ENCODE measurements at regions not wholly inside any gene's neighbourhood (a gene's known extent, or its start where the extent isn't known, plus 50 kb on each side); places are given as distances from the start of the nearest gene placed in this dataset.
A peak's percentile ranks its signal among the peaks of the same experiment; 100 is the strongest.

GRCh38 chr10:129074939-129075338, 392.1 kb upstream of the MGMT start:
- no peaks in the 10 kb centered on the region for H3K36me3 ChIP-seq (replicated peaks in 1 of 2; ENCODE audit: control insufficient read depth in 2 of 2, insufficient read depth in 2 of 2, low read length in 2 of 2)
- H2BK5ac ChIP-seq (ENCODE audit: low read length): no peak overlapping the region
- no peak overlapping the region for H4K91ac ChIP-seq (ENCODE audit: low read depth, low read length, poor library complexity)
- no peak overlapping the region for H2BK15ac ChIP-seq (ENCODE audit: low read length)
- no peaks in the 10 kb centered on the region for H3K4me1 ChIP-seq (ENCODE audit: control insufficient read depth in 2 of 2, insufficient read depth in 1 of 2, low read depth in 1 of 2, low read length in 2 of 2)
- H3K27ac ChIP-seq (replicated peaks; ENCODE audit: low read length): no peak overlapping the region
- no peak overlapping the region for H2AK5ac ChIP-seq (ENCODE audit: low read depth, low read length)
- H3K4me2 ChIP-seq (ENCODE audit: insufficient read depth, low read length, poor library complexity, severe bottlenecking): no peak overlapping the region
- WGBS, 2 donors (ENCODE audit: extremely low coverage in 2 of 2, insufficient read length in 2 of 2, insufficient replicate concordance in 1 of 2): no CpG with 5 or more reads among the region's 3 CpGs
- no peaks in the 10 kb centered on the region for H3K9me3 ChIP-seq (replicated peaks in 1 of 2; ENCODE audit: control insufficient read depth in 2 of 2, insufficient read depth in 1 of 2, low read depth in 1 of 2, low read length in 2 of 2)
- H3K27me3 ChIP-seq (ENCODE audit: control insufficient read depth in 3 of 3, insufficient read depth in 3 of 3, low read depth in 1 of 3, low read length in 3 of 3): no peaks in the 10 kb centered on the region
- H2BK120ac ChIP-seq (ENCODE audit: low read depth, low read length): no peak overlapping the region
- H3K18ac ChIP-seq (ENCODE audit: low read length): no peak overlapping the region
- H3K23ac ChIP-seq (ENCODE audit: low read depth, low read length, poor library complexity): no peak overlapping the region
- H3K14ac ChIP-seq (ENCODE audit: low read length): no peak overlapping the region
- H3K79me1 ChIP-seq (ENCODE audit: low read depth, low read length): no peaks in the 10 kb centered on the region
- H3K4me3 ChIP-seq (ENCODE audit: low read length in 2 of 2): no peak overlapping the region
- no peak for DNase-seq (ENCODE audit: low spot score)
- H4K8ac ChIP-seq (ENCODE audit: low read depth, low read length): no peak overlapping the region
- no peak overlapping the region for H2AFZ ChIP-seq (ENCODE audit: low read length)
- no peak overlapping the region for H3K9ac ChIP-seq (ENCODE audit: low read depth, low read length, poor library complexity)
- H2BK12ac ChIP-seq (ENCODE audit: low read length): no peak overlapping the region
- H3K4ac ChIP-seq (ENCODE audit: low read length): no peak overlapping the region

DNA sequence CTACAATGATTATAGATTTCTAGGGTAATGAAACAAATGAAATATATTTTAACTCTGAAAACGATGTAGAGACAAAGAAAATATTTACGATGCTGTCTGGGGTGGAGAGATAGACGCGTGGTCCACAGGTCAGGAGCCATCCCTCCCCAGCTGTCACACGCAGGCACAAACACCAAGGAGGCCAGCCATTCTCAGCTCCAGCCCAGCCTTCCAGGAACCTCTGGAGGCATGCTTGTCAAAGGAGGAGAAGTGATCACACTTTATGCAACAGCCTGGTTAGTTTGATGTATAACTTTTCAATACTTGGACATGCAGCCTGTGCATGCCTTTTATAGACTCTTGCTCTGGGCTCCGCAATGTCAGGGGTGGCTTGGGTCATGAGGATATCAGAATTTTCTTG, 391.5 kb upstream of the MGMT start:
- H3K23ac ChIP-seq (ENCODE audit: low read depth, low read length, poor library complexity): no peak overlapping the region
- no peak overlapping the region for H3K4ac ChIP-seq (ENCODE audit: low read length)
- H4K8ac ChIP-seq (ENCODE audit: low read depth, low read length): no peak overlapping the region
- H2AK5ac ChIP-seq (ENCODE audit: low read depth, low read length): no peak overlapping the region
- no peaks in the 10 kb centered on the region for H3K4me1 ChIP-seq (ENCODE audit: control insufficient read depth in 2 of 2, insufficient read depth in 1 of 2, low read depth in 1 of 2, low read length in 2 of 2)
- H2BK12ac ChIP-seq (ENCODE audit: low read length): no peak overlapping the region
- no peaks in the 10 kb centered on the region for H3K9me3 ChIP-seq (replicated peaks in 1 of 2; ENCODE audit: control insufficient read depth in 2 of 2, insufficient read depth in 1 of 2, low read depth in 1 of 2, low read length in 2 of 2)
- H3K79me1 ChIP-seq (ENCODE audit: low read depth, low read length): no peaks in the 10 kb centered on the region
- H3K27ac ChIP-seq (replicated peaks; ENCODE audit: low read length): no peak overlapping the region
- H3K27me3 ChIP-seq (ENCODE audit: control insufficient read depth in 3 of 3, insufficient read depth in 3 of 3, low read depth in 1 of 3, low read length in 3 of 3): no peaks in the 10 kb centered on the region
- WGBS, 2 donors (ENCODE audit: extremely low coverage in 2 of 2, insufficient read length in 2 of 2, insufficient replicate concordance in 1 of 2): no CpG with 5 or more reads among the region's 6 CpGs
- no peaks in the 10 kb centered on the region for H3K36me3 ChIP-seq (replicated peaks in 1 of 2; ENCODE audit: control insufficient read depth in 2 of 2, insufficient read depth in 2 of 2, low read length in 2 of 2)
- H3K14ac ChIP-seq (ENCODE audit: low read length): no peak overlapping the region
- no peak overlapping the region for H4K91ac ChIP-seq (ENCODE audit: low read depth, low read length, poor library complexity)
- H3K4me2 ChIP-seq (ENCODE audit: insufficient read depth, low read length, poor library complexity, severe bottlenecking): no peak overlapping the region
- no peak overlapping the region for H2BK15ac ChIP-seq (ENCODE audit: low read length)
- no peak overlapping the region for H2BK120ac ChIP-seq (ENCODE audit: low read depth, low read length)
- no peak overlapping the region for H2BK5ac ChIP-seq (ENCODE audit: low read length)
- H3K4me3 ChIP-seq (ENCODE audit: low read length in 2 of 2): no peak overlapping the region
- no peak overlapping the region for H3K18ac ChIP-seq (ENCODE audit: low read length)
- no peak for DNase-seq (ENCODE audit: low spot score)
- H2AFZ ChIP-seq (ENCODE audit: low read length): no peak overlapping the region
- H3K9ac ChIP-seq (ENCODE audit: low read depth, low read length, poor library complexity): no peak overlapping the region

- Histone ChIP-seq H2BK120ac (ENCODE audit: low read depth, low read length) (no peak overlapping the region), H2BK12ac (ENCODE audit: low read length) (no peak overlapping the region), H2BK15ac (ENCODE audit: low read length) (no peak overlapping the region), H3K4ac (ENCODE audit: low read length) (no peak overlapping the region), H2AK5ac (ENCODE audit: low read depth, low read length) (no peak overlapping the region), H3K14ac (ENCODE audit: low read length) (no peak overlapping the region), H3K27me3 (ENCODE audit: control insufficient read depth in 3 of 3, insufficient read depth in 3 of 3, low read depth in 1 of 3, low read length in 3 of 3) (no peaks in the 10 kb centered on the region), H4K8ac (ENCODE audit: low read depth, low read length) (no peak overlapping the region), H3K27ac (replicated peaks; ENCODE audit: low read length) (no peak overlapping the region), H3K9ac (ENCODE audit: low read depth, low read length, poor library complexity) (no peak overlapping the region), H3K79me1 (ENCODE audit: low read depth, low read length) (no peaks in the 10 kb centered on the region), H3K9me3 (replicated peaks in 1 of 2; ENCODE audit: control insufficient read depth in 2 of 2, insufficient read depth in 1 of 2, low read depth in 1 of 2, low read length in 2 of 2) (no peaks in the 10 kb centered on the region), H3K18ac (ENCODE audit: low read length) (no peak overlapping the region), H2AFZ (ENCODE audit: low read length) (no peak overlapping the region), H4K91ac (ENCODE audit: low read depth, low read length, poor library complexity) (peak overlapping the region; percentile 75), H3K36me3 (replicated peaks in 1 of 2; ENCODE audit: control insufficient read depth in 2 of 2, insufficient read depth in 2 of 2, low read length in 2 of 2) (no peaks in the 10 kb centered on the region), H3K4me2 (ENCODE audit: insufficient read depth, low read length, poor library complexity, severe bottlenecking) (no peak overlapping the region), H3K4me3 (ENCODE audit: low read length in 2 of 2) (no peak overlapping the region), H3K23ac (ENCODE audit: low read depth, low read length, poor library complexity) (no peak overlapping the region), H3K4me1 (ENCODE audit: control insufficient read depth in 2 of 2, insufficient read depth in 1 of 2, low read depth in 1 of 2, low read length in 2 of 2) (no peaks in the 10 kb centered on the region), H2BK5ac (ENCODE audit: low read length) (no peak overlapping the region)
- DNase-seq (ENCODE audit: low spot score): no peak
- WGBS, 2 donors (ENCODE audit: extremely low coverage in 2 of 2, insufficient read length in 2 of 2, insufficient replicate concordance in 1 of 2): no CpG with 5 or more reads among the region's 11 CpGs
Measured at GRCh38 chr10:129075927-129076326, 391.1 kb upstream of the MGMT start.

- H3K14ac ChIP-seq (ENCODE audit: low read length): no peak overlapping the region
- H2BK120ac ChIP-seq (ENCODE audit: low read depth, low read length): no peak overlapping the region
- no peak overlapping the region for H3K18ac ChIP-seq (ENCODE audit: low read length)
- H3K27ac ChIP-seq (replicated peaks; ENCODE audit: low read length): no peak overlapping the region
- H3K4me3 ChIP-seq (ENCODE audit: low read length in 2 of 2): no peak overlapping the region
- no peak overlapping the region for H4K91ac ChIP-seq (ENCODE audit: low read depth, low read length, poor library complexity)
- H3K4me1 ChIP-seq (ENCODE audit: control insufficient read depth in 2 of 2, insufficient read depth in 1 of 2, low read depth in 1 of 2, low read length in 2 of 2): no peaks in the 10 kb centered on the region
- H2AFZ ChIP-seq (ENCODE audit: low read length): no peak overlapping the region
- H2BK12ac ChIP-seq (ENCODE audit: low read length): no peak overlapping the region
- H3K4me2 ChIP-seq (ENCODE audit: insufficient read depth, low read length, poor library complexity, severe bottlenecking): no peak overlapping the region
- H4K8ac ChIP-seq (ENCODE audit: low read depth, low read length): no peak overlapping the region
- H3K9ac ChIP-seq (ENCODE audit: low read depth, low read length, poor library complexity): no peak overlapping the region
- H3K79me1 ChIP-seq (ENCODE audit: low read depth, low read length): no peaks in the 10 kb centered on the region
- no peaks in the 10 kb centered on the region for H3K27me3 ChIP-seq (ENCODE audit: control insufficient read depth in 3 of 3, insufficient read depth in 3 of 3, low read depth in 1 of 3, low read length in 3 of 3)
- no peak for DNase-seq (ENCODE audit: low spot score)
- H3K23ac ChIP-seq (ENCODE audit: low read depth, low read length, poor library complexity): no peak overlapping the region
- no peak overlapping the region for H3K4ac ChIP-seq (ENCODE audit: low read length)
- H2BK15ac ChIP-seq (ENCODE audit: low read length): no peak overlapping the region
- H2AK5ac ChIP-seq (ENCODE audit: low read depth, low read length): no peak overlapping the region
- H3K36me3 ChIP-seq (replicated peaks in 1 of 2; ENCODE audit: control insufficient read depth in 2 of 2, insufficient read depth in 2 of 2, low read length in 2 of 2): no peaks in the 10 kb centered on the region
- no peak overlapping the region for H2BK5ac ChIP-seq (ENCODE audit: low read length)
- no peaks in the 10 kb centered on the region for H3K9me3 ChIP-seq (replicated peaks in 1 of 2; ENCODE audit: control insufficient read depth in 2 of 2, insufficient read depth in 1 of 2, low read depth in 1 of 2, low read length in 2 of 2)
- WGBS, 2 donors (ENCODE audit: extremely low coverage in 2 of 2, insufficient read length in 2 of 2, insufficient replicate concordance in 1 of 2): no CpG with 5 or more reads among the region's 3 CpGs
Measured at GRCh38 chr10:129078346-129078745, 388.7 kb upstream of the MGMT start.

Data from neuronal stem cell (in vitro differentiated cells).